OCI-LY3 (cell line): ENCODE measurements at regions not wholly inside any gene's neighbourhood (a gene's known extent, or its start where the extent isn't known, plus 50 kb on each side); places are given as distances from the start of the nearest gene placed in this dataset.
A peak's percentile ranks its signal among the peaks of the same experiment; 100 is the strongest.

Source experiments
- H2AFZ ChIP-seq: fragments of 200-600, 300-600 bp; shearing (Covaris generic); 2 replicates; pipeline ENCODE4 v1.6.0; 2014; ENCODE audit warnings: antibody characterized with exemption, low read depth, low read length
- H3K27ac ChIP-seq: fragments of 200-600, 300-600 bp; sonication (generic); 2 replicates; pipeline ENCODE4 v1.5.1; 2014; ENCODE audit warnings: mild to moderate bottlenecking, low read length, moderate library complexity, mixed read lengths
- H3K27me3 ChIP-seq: fragments of 200-600, 300-600 bp; sonication (generic); 2 replicates; pipeline ENCODE4 v1.6.1; 2014; ENCODE audit warnings: low read depth, low read length, mixed read lengths
- H3K36me3 ChIP-seq: fragments of 200-600, 300-600 bp; sonication (generic); replicated peaks from 2 replicates; pipeline ENCODE3; 2014; ENCODE audit warnings: low read depth, low read length, mixed read lengths
- H3K4me1 ChIP-seq: fragments of 300-600, 200-600 bp; sonication (generic); 2 replicates; pipeline ENCODE4 v1.6.1; 2014; ENCODE audit warnings: low read length, mixed read lengths
- H3K4me2 ChIP-seq: fragments of 200-600, 300-600 bp; sonication (generic); 2 replicates; pipeline ENCODE4 v1.6.1; 2014; ENCODE audit warnings: low read length, mixed read lengths
- H3K4me3 ChIP-seq: fragments of 300-600, 200-600 bp; sonication (generic); 2 replicates; pipeline ENCODE4 v1.5.1; 2014; ENCODE audit warnings: antibody characterized with exemption, mild to moderate bottlenecking, low read length, moderate library complexity
- H3K79me2 ChIP-seq: fragments of 300-600, 200-600 bp; shearing (Covaris generic); 2 replicates; pipeline ENCODE4 v1.6.1; 2014; ENCODE audit warnings: mild to moderate bottlenecking, low read length, mixed read lengths
- H3K9ac ChIP-seq: fragments of 300-600, 200-600 bp; shearing (Covaris generic); 2 replicates; pipeline ENCODE4 v1.6.0; 2014; ENCODE audit warnings: mild to moderate bottlenecking, low read length, moderate library complexity
- H3K9me3 ChIP-seq: fragments of 200-600, 300-600 bp; shearing (Covaris generic); 2 replicates; pipeline ENCODE4 v1.6.1; 2014; ENCODE audit warnings: low read length, mixed read lengths; ENCODE audit not compliant: insufficient read depth
- H4K20me1 ChIP-seq: fragments of 200-600, 300-600 bp; sonication (generic); 2 replicates; pipeline ENCODE4 v1.6.1; 2016; ENCODE audit warnings: low read length, mixed read lengths; ENCODE audit not compliant: insufficient read depth
- CTCF ChIP-seq: fragments of 200-600, 300-600 bp; sonication (generic); IDR thresholded peaks from 2 replicates; pipeline ENCODE4 v1.5.1; 2014; ENCODE audit warnings: antibody characterized with exemption, low read length, low read depth
- EZH2phosphoT487 ChIP-seq: fragments of 200-600 bp; shearing (Covaris generic); IDR thresholded peaks from 2 replicates; pipeline ENCODE4 v1.6.1; 2018; ENCODE audit warnings: antibody characterized with exemption, mixed run types, low read depth

- no peaks in the 10 kb centered on the region for H3K9me3 ChIP-seq
- H2AFZ ChIP-seq, result no peak overlapping the region
- H3K9ac ChIP-seq, result no peak overlapping the region
- no peak overlapping the region for H3K4me2 ChIP-seq
- H3K4me1 ChIP-seq, result peaks cover 11% of the 10 kb centered on the region
- H3K79me2 ChIP-seq, result no peaks in the 10 kb centered on the region
- H3K27me3 ChIP-seq, result peaks cover 25% of the 10 kb centered on the region
- no peak overlapping the region for H3K4me3 ChIP-seq
- H4K20me1 ChIP-seq, result no peaks in the 10 kb centered on the region
- H3K36me3 ChIP-seq, result no peaks in the 10 kb centered on the region
- H3K27ac ChIP-seq, result no peak overlapping the region
- TF ChIP-seq EZH2phosphoT487 (no peak), CTCF (no peak)
Observed at GRCh38 chr6:40735121-40735520, 148.0 kb upstream of the LRFN2 start.

GRCh38 chr6:40734607-40735006 is 147.4 kb upstream of the LRFN2 start:
- no peaks in the 10 kb centered on the region for H3K9me3 ChIP-seq
- H3K4me2 ChIP-seq, result no peak overlapping the region
- peaks cover 11% of the 10 kb centered on the region for H3K4me1 ChIP-seq

GRCh38 chr6:40733770-40734396 is 146.7 kb upstream of the LRFN2 start:
- Histone ChIP-seq H3K9ac (no peak overlapping the region), H2AFZ (no peak overlapping the region), H3K4me2 (0 out of 2 replicates have a peak overlapping the region, but pooled peaks have one; percentile 7), H3K27ac (no peak overlapping the region), H3K4me3 (no peak overlapping the region), H3K27me3 (peaks cover 25% of the 10 kb centered on the region), H4K20me1 (no peaks in the 10 kb centered on the region), H3K79me2 (no peaks in the 10 kb centered on the region), H3K4me1 (peaks cover 11% of the 10 kb centered on the region), H3K9me3 (no peaks in the 10 kb centered on the region), H3K36me3 (no peaks in the 10 kb centered on the region)
- TF ChIP-seq EZH2phosphoT487 (no peak), CTCF (no peak)

More at GRCh38 chr6:40734607-40735006, 147.4 kb upstream of the LRFN2 start:
- no peak overlapping the region for H3K4me3 ChIP-seq
- no peaks in the 10 kb centered on the region for H4K20me1 ChIP-seq
- H3K36me3 ChIP-seq, result no peaks in the 10 kb centered on the region
- TF ChIP-seq EZH2phosphoT487 (no peak), CTCF (no peak)
- peaks cover 25% of the 10 kb centered on the region for H3K27me3 ChIP-seq
- no peak overlapping the region for H3K27ac ChIP-seq
- H2AFZ ChIP-seq, result no peak overlapping the region
- no peak overlapping the region for H3K9ac ChIP-seq
- H3K79me2 ChIP-seq, result no peaks in the 10 kb centered on the region

DNA sequence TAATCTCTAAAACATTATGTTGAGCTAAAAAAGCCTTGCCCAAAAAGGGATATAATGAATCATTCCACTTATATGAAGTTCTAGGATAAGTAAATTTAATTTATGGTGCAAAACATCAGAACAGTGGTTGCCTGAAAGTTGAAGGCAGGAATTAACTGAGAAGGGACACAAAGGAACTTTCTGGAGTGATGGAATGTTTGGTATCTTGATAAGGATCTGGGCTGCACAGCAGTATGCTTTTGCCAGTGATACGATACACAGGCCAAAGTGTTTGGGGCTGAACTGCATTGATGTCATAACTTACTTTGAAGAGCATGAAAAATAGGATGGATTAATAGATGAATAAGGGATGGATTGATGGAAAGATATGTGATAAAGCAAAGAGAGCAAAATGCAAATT is 146.1 kb upstream of the LRFN2 start:
- Histone ChIP-seq H3K4me2 (no peak overlapping the region), H3K4me3 (no peak overlapping the region), H3K27me3 (peaks cover 19% of the 10 kb centered on the region), H3K9me3 (no peaks in the 10 kb centered on the region), H2AFZ (no peak overlapping the region), H3K36me3 (no peaks in the 10 kb centered on the region), H3K79me2 (no peaks in the 10 kb centered on the region), H3K4me1 (peaks cover 11% of the 10 kb centered on the region), H3K9ac (no peak overlapping the region), H4K20me1 (no peaks in the 10 kb centered on the region), H3K27ac (no peak overlapping the region)
- TF ChIP-seq EZH2phosphoT487 (no peak), CTCF (no peak)
